ENCODE measurements at regions not wholly inside any gene's neighbourhood (a gene's known extent, or its start where the extent isn't known, plus 50 kb on each side); places are given as distances from the start of the nearest gene placed in this dataset.

DNA sequence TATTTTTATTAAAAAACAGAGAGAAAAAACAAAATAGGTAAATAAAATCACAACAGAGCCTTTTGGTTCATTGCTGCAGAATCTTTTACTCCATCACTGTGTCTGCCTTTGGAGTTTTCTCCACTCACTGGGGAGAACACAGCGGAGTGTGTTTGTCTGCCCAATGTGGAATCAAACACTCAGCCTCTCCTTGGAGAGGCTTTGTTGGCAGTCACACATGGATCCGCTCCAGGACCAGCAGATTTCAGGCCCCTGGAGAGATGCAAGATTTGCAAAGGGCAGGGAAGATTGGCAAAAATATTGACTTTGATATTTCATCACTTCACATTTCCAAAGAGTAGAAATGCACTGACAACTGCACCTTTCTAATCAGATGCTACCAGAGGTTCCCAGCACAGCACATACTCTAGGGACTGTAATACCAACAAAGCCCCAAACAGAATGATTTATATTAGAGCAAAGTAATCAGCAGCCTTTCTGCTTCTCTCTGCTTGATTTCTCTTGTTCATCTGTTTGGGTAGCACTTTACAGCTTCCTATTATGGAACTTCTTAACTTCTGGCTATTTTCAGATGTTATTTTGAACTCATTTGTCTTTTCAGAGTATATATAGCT is 1898.8 kb upstream of the PIK3C3 start (continued):
- TF ChIP-seq, protein P1, sequence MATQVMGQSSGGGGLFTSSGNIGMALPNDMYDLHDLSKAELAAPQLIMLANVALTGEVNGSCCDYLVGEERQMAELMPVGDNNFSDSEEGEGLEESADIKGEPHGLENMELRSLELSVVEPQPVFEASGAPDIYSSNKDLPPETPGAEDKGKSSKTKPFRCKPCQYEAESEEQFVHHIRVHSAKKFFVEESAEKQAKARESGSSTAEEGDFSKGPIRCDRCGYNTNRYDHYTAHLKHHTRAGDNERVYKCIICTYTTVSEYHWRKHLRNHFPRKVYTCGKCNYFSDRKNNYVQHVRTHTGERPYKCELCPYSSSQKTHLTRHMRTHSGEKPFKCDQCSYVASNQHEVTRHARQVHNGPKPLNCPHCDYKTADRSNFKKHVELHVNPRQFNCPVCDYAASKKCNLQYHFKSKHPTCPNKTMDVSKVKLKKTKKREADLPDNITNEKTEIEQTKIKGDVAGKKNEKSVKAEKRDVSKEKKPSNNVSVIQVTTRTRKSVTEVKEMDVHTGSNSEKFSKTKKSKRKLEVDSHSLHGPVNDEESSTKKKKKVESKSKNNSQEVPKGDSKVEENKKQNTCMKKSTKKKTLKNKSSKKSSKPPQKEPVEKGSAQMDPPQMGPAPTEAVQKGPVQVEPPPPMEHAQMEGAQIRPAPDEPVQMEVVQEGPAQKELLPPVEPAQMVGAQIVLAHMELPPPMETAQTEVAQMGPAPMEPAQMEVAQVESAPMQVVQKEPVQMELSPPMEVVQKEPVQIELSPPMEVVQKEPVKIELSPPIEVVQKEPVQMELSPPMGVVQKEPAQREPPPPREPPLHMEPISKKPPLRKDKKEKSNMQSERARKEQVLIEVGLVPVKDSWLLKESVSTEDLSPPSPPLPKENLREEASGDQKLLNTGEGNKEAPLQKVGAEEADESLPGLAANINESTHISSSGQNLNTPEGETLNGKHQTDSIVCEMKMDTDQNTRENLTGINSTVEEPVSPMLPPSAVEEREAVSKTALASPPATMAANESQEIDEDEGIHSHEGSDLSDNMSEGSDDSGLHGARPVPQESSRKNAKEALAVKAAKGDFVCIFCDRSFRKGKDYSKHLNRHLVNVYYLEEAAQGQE (IDR thresholded peaks at IDR 0.05; ENCODE audit: unreplicated experiment) = no peak
- TF ChIP-seq, protein P2, sequence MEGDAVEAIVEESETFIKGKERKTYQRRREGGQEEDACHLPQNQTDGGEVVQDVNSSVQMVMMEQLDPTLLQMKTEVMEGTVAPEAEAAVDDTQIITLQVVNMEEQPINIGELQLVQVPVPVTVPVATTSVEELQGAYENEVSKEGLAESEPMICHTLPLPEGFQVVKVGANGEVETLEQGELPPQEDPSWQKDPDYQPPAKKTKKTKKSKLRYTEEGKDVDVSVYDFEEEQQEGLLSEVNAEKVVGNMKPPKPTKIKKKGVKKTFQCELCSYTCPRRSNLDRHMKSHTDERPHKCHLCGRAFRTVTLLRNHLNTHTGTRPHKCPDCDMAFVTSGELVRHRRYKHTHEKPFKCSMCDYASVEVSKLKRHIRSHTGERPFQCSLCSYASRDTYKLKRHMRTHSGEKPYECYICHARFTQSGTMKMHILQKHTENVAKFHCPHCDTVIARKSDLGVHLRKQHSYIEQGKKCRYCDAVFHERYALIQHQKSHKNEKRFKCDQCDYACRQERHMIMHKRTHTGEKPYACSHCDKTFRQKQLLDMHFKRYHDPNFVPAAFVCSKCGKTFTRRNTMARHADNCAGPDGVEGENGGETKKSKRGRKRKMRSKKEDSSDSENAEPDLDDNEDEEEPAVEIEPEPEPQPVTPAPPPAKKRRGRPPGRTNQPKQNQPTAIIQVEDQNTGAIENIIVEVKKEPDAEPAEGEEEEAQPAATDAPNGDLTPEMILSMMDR (conservative IDR thresholded peaks at IDR 0.05; ENCODE audit: low read depth in 2 of 2) = no peak
- no peak for TF ChIP-seq JUNB (IDR thresholded peaks at IDR 0.05; ENCODE audit: unreplicated experiment)
- TF ChIP-seq POLR2AphosphoS5 (IDR thresholded peaks at IDR 0.05; ENCODE audit: low read depth) = no peak
- no peak for TF ChIP-seq NANOG (IDR thresholded peaks at IDR 0.05; ENCODE audit: borderline replicate concordance)
- no peak for TF ChIP-seq EZH2 (IDR thresholded peaks at IDR 0.05; ENCODE audit: low read depth, unreplicated experiment)
- TF ChIP-seq, protein P3, sequence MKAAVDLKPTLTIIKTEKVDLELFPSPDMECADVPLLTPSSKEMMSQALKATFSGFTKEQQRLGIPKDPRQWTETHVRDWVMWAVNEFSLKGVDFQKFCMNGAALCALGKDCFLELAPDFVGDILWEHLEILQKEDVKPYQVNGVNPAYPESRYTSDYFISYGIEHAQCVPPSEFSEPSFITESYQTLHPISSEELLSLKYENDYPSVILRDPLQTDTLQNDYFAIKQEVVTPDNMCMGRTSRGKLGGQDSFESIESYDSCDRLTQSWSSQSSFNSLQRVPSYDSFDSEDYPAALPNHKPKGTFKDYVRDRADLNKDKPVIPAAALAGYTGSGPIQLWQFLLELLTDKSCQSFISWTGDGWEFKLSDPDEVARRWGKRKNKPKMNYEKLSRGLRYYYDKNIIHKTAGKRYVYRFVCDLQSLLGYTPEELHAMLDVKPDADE (IDR thresholded peaks at IDR 0.05) = no peak
- TF ChIP-seq ZNF114 (CRISPR knock-in tag; IDR thresholded peaks at IDR 0.05) = no peak

- H3K27me3 Mint-ChIP-seq (ENCODE audit: insufficient read depth, low read depth, poor library complexity) = peaks cover 2% of the 10 kb centered on the region
- no peaks in the 10 kb centered on the region for H3K27me3 ChIP-seq (ENCODE audit: insufficient read depth)
- H3K4me2 ChIP-seq = no peak overlapping the region
- H3K4me1 ChIP-seq (ENCODE audit: insufficient read depth) = no peaks in the 10 kb centered on the region
- H3K79me2 ChIP-seq (replicated peaks; ENCODE audit: insufficient read depth) = no peaks in the 10 kb centered on the region
- no peaks in the 10 kb centered on the region for H3K36me3 ChIP-seq (ENCODE audit: insufficient read depth)
- H3K4me3 ChIP-seq = no peak overlapping the region
- DNase-seq (ENCODE audit: low spot score) (no peak), ATAC-seq (no peak)
- no peak overlapping the region for H2AFZ ChIP-seq
- H3K9me2 ChIP-seq (ENCODE audit: insufficient read depth) = peaks cover 4% of the 10 kb centered on the region; the same call in 1 of the 2 replicates
- H3K4me3 Mint-ChIP-seq = no peak overlapping the region
- H3K9me3 Mint-ChIP-seq = no peaks in the 10 kb centered on the region
- no peaks in the 10 kb centered on the region for H3K4me1 Mint-ChIP-seq
- H3F3A ChIP-seq (replicated peaks; ENCODE audit: low read depth) = no peaks in the 10 kb centered on the region
- no peak overlapping the region for H3K27ac ChIP-seq (ENCODE audit: low read depth)
- H3K36me3 Mint-ChIP-seq (ENCODE audit: low read depth) = no peaks in the 10 kb centered on the region
- no peak overlapping the region for H3K27ac Mint-ChIP-seq
- no peaks in the 10 kb centered on the region for H4K20me1 ChIP-seq (replicated peaks; ENCODE audit: insufficient read depth)
- no peak for TF ChIP-seq CREB1 (CRISPR knock-in tag; IDR thresholded peaks at IDR 0.05; ENCODE audit: low read depth)
- TF ChIP-seq, protein P4, sequence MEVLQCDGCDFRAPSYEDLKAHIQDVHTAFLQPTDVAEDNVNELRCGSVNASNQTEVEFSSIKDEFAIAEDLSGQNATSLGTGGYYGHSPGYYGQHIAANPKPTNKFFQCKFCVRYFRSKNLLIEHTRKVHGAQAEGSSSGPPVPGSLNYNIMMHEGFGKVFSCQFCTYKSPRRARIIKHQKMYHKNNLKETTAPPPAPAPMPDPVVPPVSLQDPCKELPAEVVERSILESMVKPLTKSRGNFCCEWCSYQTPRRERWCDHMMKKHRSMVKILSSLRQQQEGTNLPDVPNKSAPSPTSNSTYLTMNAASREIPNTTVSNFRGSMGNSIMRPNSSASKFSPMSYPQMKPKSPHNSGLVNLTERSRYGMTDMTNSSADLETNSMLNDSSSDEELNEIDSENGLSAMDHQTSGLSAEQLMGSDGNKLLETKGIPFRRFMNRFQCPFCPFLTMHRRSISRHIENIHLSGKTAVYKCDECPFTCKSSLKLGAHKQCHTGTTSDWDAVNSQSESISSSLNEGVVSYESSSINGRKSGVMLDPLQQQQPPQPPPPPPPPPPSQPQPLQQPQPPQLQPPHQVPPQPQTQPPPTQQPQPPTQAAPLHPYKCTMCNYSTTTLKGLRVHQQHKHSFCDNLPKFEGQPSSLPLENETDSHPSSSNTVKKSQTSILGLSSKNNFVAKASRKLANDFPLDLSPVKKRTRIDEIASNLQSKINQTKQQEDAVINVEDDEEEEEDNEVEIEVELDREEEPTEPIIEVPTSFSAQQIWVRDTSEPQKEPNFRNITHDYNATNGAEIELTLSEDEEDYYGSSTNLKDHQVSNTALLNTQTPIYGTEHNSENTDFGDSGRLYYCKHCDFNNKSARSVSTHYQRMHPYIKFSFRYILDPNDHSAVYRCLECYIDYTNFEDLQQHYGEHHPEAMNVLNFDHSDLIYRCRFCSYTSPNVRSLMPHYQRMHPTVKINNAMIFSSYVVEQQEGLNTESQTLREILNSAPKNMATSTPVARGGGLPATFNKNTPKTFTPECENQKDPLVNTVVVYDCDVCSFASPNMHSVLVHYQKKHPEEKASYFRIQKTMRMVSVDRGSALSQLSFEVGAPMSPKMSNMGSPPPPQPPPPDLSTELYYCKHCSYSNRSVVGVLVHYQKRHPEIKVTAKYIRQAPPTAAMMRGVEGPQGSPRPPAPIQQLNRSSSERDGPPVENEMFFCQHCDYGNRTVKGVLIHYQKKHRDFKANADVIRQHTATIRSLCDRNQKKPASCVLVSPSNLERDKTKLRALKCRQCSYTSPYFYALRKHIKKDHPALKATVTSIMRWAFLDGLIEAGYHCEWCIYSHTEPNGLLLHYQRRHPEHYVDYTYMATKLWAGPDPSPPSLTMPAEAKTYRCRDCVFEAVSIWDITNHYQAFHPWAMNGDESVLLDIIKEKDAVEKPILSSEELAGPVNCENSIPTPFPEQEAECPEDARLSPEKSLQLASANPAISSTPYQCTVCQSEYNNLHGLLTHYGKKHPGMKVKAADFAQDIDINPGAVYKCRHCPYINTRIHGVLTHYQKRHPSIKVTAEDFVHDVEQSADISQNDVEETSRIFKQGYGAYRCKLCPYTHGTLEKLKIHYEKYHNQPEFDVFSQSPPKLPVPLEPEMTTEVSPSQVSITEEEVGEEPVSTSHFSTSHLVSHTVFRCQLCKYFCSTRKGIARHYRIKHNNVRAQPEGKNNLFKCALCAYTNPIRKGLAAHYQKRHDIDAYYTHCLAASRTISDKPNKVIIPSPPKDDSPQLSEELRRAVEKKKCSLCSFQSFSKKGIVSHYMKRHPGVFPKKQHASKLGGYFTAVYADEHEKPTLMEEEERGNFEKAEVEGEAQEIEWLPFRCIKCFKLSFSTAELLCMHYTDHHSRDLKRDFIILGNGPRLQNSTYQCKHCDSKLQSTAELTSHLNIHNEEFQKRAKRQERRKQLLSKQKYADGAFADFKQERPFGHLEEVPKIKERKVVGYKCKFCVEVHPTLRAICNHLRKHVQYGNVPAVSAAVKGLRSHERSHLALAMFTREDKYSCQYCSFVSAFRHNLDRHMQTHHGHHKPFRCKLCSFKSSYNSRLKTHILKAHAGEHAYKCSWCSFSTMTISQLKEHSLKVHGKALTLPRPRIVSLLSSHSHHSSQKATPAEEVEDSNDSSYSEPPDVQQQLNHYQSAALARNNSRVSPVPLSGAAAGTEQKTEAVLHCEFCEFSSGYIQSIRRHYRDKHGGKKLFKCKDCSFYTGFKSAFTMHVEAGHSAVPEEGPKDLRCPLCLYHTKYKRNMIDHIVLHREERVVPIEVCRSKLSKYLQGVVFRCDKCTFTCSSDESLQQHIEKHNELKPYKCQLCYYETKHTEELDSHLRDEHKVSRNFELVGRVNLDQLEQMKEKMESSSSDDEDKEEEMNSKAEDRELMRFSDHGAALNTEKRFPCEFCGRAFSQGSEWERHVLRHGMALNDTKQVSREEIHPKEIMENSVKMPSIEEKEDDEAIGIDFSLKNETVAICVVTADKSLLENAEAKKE (CRISPR knock-in tag; IDR thresholded peaks at IDR 0.05) = no peak
Measured at GRCh38 chr18:40055262-40055661, 1899.8 kb upstream of the PIK3C3 start.

Data from GM23338 (cell line).